Parathyroid adenoma (tissue), 2 donors: ENCODE measurements at regions not wholly inside any gene's neighbourhood (a gene's known extent, or its start where the extent isn't known, plus 50 kb on each side); places are given as distances from the start of the nearest gene placed in this dataset.

Experiments used
- H2AFZ ChIP-seq: fragments of 300-600 bp; sonication (generic); one replicate; pipeline ENCODE4 v1.7.0; 2017; ENCODE audit warnings: antibody characterized with exemption, mild to moderate bottlenecking
- H3K27ac ChIP-seq: fragments of 300-600 bp; sonication (generic); one replicate; pipeline ENCODE4 v1.7.0; 2017
- H3K27me3 ChIP-seq: fragments of 300-600 bp; sonication (generic); one replicate; pipeline ENCODE4 v1.7.0; 2017; ENCODE audit warnings: low read length; ENCODE audit not compliant: control insufficient read depth, insufficient read depth
- H3K36me3 ChIP-seq: fragments of 300-600 bp; sonication (generic); one replicate; pipeline ENCODE4 v1.7.0; 2017; ENCODE audit warnings: low read length; ENCODE audit not compliant: control insufficient read depth, insufficient read depth
- H3K4me1 ChIP-seq: fragments of 300-600 bp; sonication (generic); one replicate; pipeline ENCODE4 v1.7.0; 2017; ENCODE audit warnings: control low read depth
- H3K4me2 ChIP-seq: fragments of 300-600 bp; sonication (generic); one replicate; pipeline ENCODE4 v1.7.0; 2017; ENCODE audit warnings: low read length
- H3K4me3 ChIP-seq: fragments of 300-600 bp; sonication (generic); one replicate; pipeline ENCODE4 v1.7.0; 2017; ENCODE audit warnings: low read depth, low read length
- H3K79me2 ChIP-seq: fragments of 300-600 bp; sonication (generic); one replicate; pipeline ENCODE4 v1.7.0; 2017; ENCODE audit warnings: control low read depth
- H3K9ac ChIP-seq: fragments of 300-600 bp; sonication (generic); one replicate; pipeline ENCODE4 v1.7.0; 2017; ENCODE audit warnings: mild to moderate bottlenecking
- H3K9me3 ChIP-seq: fragments of 300-600 bp; sonication (generic); one replicate; pipeline ENCODE4 v1.7.0; 2017; ENCODE audit warnings: low read length; ENCODE audit not compliant: control insufficient read depth
- CTCF ChIP-seq: fragments of 300-600 bp; sonication (generic); IDR thresholded peaks from one replicate; pipeline ENCODE4 v1.7.0; 2017; ENCODE audit warnings: antibody characterized with exemption, mild to moderate bottlenecking
- donor health status: primary hyperparathyroidism.

- no peaks in the 10 kb centered on the region for H3K4me1 ChIP-seq
- H3K27me3 ChIP-seq, result no peaks in the 10 kb centered on the region
Measured at GRCh38 chr2:163369111-163369510, 366.7 kb downstream of the FIGN start.

GRCh38 chr2:163368655-163369054 lies 367.2 kb downstream of the FIGN start:
- Histone ChIP-seq H3K36me3 (no peaks in the 10 kb centered on the region), H2AFZ (no peak overlapping the region), H3K9ac (no peak overlapping the region), H3K27ac (no peak overlapping the region), H3K79me2 (no peaks in the 10 kb centered on the region), H3K4me3 (no peak overlapping the region), H3K27me3 (no peaks in the 10 kb centered on the region), H3K4me1 (no peaks in the 10 kb centered on the region), H3K9me3 (no peaks in the 10 kb centered on the region), H3K4me2 (no peak overlapping the region)
- TF ChIP-seq CTCF, result no peak

More at GRCh38 chr2:163369111-163369510, 366.7 kb downstream of the FIGN start:
- H3K36me3 ChIP-seq, result no peaks in the 10 kb centered on the region
- no peak overlapping the region for H3K27ac ChIP-seq
- H3K9me3 ChIP-seq, result no peaks in the 10 kb centered on the region
- H3K79me2 ChIP-seq, result no peaks in the 10 kb centered on the region
- no peak overlapping the region for H3K9ac ChIP-seq
- H2AFZ ChIP-seq, result no peak overlapping the region
- TF ChIP-seq CTCF, result no peak
- H3K4me2 ChIP-seq, result no peak overlapping the region
- no peak overlapping the region for H3K4me3 ChIP-seq

- TF ChIP-seq CTCF, result no peak
- no peaks in the 10 kb centered on the region for H3K79me2 ChIP-seq
- no peak overlapping the region for H3K27ac ChIP-seq
- no peaks in the 10 kb centered on the region for H3K36me3 ChIP-seq
- no peaks in the 10 kb centered on the region for H3K9me3 ChIP-seq
- no peak overlapping the region for H3K4me2 ChIP-seq
- no peaks in the 10 kb centered on the region for H3K27me3 ChIP-seq
- H2AFZ ChIP-seq, result no peak overlapping the region
- no peak overlapping the region for H3K9ac ChIP-seq
- H3K4me3 ChIP-seq, result no peak overlapping the region
- no peaks in the 10 kb centered on the region for H3K4me1 ChIP-seq
Measured at GRCh38 chr2:163367825-163368582, 367.8 kb downstream of the FIGN start.

GRCh38 chr2:163364736-163365135 lies 371.1 kb downstream of the FIGN start:
- no peaks in the 10 kb centered on the region for H3K79me2 ChIP-seq
- H3K36me3 ChIP-seq, result no peaks in the 10 kb centered on the region
- H3K27ac ChIP-seq, result no peak overlapping the region
- no peak overlapping the region for H3K4me2 ChIP-seq
- no peaks in the 10 kb centered on the region for H3K4me1 ChIP-seq
- no peak overlapping the region for H3K9ac ChIP-seq
- H3K4me3 ChIP-seq, result no peak overlapping the region
- no peaks in the 10 kb centered on the region for H3K9me3 ChIP-seq
- no peak overlapping the region for H2AFZ ChIP-seq
- no peak for TF ChIP-seq CTCF
- no peaks in the 10 kb centered on the region for H3K27me3 ChIP-seq

- Histone ChIP-seq H3K9me3 (no peaks in the 10 kb centered on the region), H3K36me3 (no peaks in the 10 kb centered on the region), H2AFZ (no peak overlapping the region), H3K9ac (no peak overlapping the region), H3K4me2 (no peak overlapping the region), H3K4me1 (no peaks in the 10 kb centered on the region), H3K27me3 (no peaks in the 10 kb centered on the region), H3K4me3 (no peak overlapping the region), H3K27ac (no peak overlapping the region), H3K79me2 (no peaks in the 10 kb centered on the region)
- no peak for TF ChIP-seq CTCF
Measured at GRCh38 chr2:163353551-163353950, 382.3 kb downstream of the FIGN start.
